Fibroblast of mammary gland (primary cell): ENCODE measurements at regions not wholly inside any gene's neighbourhood (a gene's known extent, or its start where the extent isn't known, plus 50 kb on each side); places are given as distances from the start of the nearest gene placed in this dataset.
A peak's percentile ranks its signal among the peaks of the same experiment; 100 is the strongest.

Experiments
- DNase-seq: peaks from one replicate; pipeline ENCODE4 v3.0.0-alpha.2; 2010; ENCODE audit warnings: low read depth
- H3K4me3 ChIP-seq: 2 replicates; pipeline ENCODE4 v1.5.1; 2011; ENCODE audit warnings: low read depth, mild to moderate bottlenecking, low read length, moderate library complexity; ENCODE audit not compliant: control insufficient read depth
- CTCF ChIP-seq: conservative IDR thresholded peaks from 2 replicates; pipeline ENCODE4 v1.5.1; 2011; ENCODE audit warnings: low read depth, low read length, inconsistent platforms; ENCODE audit not compliant: control insufficient read depth, insufficient read depth

DNA sequence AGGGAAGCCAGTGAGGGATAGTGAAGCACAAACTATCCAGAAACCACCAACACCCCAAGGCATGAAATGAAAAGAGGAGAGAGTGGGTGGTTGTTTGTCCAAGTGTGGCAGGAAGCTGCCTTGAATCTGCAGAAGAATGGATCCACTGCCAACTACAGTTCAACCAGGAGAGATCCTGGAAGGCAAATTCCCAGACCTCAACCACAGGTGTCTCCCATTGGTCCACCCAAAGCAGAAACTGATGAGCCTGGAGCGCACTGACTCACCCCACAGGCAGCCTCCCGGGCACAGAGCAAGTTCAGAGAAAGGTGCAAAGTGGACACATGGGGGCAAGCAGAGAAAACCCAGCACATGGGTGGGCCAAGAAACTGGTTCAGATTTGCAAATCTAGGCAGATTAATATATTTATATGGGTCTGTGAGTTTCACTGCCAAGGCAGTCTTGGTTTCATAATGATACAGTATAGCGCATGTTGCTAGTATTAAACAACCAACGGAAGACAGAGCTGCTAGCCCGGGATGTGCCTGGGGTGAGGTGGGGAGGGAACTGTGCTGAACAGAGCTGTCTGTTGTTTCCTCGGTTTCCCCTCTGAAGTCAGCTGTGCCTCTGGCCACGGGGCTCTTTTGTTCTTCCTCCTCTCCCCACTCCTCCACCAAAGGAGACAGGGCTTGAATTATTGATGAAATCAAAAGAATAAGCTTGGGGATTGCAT lies 416.2 kb upstream of the CCDC196 start:
- no peak for TF ChIP-seq CTCF
- DNase-seq: no peak
- no peak overlapping the region for H3K4me3 ChIP-seq

GRCh38 chr14:66070542-66071319 lies 415.4 kb upstream of the CCDC196 start:
- H3K4me3 ChIP-seq: no peak overlapping the region
- DNase-seq: peak; percentile 13
- TF ChIP-seq CTCF: peak; percentile 80

DNA sequence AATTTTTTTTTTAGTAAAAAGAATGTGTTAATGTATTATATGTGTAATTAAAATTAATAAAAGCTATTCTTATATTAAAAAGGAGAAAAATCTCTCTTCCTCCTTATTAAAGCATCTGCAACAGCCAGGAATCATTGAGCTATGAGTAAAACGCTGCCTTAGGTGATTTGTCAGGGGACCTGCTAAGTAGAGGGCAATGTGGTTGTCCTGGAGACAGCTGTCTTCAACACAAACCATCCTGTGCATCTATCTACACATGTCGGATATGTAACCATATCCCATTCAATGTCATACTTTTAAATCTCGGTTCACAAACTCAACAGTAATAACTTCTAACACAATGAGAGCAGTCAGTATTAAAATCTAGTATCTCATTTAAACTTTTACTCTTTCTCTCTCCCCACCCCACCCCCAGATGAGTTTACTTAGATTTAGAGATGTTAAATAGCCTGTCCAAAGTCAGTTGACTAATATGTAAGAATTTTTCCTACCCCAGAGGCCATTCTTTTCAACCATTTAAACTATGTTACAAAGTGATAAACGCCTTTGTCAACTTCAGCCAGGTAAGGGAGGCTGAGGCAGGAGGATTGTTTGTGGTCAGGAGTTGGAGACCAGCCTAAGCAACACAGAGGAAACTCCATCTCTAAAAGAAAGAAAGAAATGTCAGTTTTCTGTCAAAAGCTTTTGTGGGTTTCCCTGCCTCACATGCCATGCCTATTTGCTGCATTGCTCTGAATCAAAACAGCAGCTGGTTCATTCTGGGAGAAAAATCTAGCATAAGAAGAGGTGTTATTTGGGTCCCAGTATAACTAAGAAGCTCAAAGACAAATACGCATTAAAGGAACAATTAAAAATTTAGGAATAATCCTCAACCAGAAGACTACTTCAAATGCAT lies 413.7 kb upstream of the CCDC196 start:
- no peak for DNase-seq
- no peak overlapping the region for H3K4me3 ChIP-seq
- TF ChIP-seq CTCF: no peak

DNA sequence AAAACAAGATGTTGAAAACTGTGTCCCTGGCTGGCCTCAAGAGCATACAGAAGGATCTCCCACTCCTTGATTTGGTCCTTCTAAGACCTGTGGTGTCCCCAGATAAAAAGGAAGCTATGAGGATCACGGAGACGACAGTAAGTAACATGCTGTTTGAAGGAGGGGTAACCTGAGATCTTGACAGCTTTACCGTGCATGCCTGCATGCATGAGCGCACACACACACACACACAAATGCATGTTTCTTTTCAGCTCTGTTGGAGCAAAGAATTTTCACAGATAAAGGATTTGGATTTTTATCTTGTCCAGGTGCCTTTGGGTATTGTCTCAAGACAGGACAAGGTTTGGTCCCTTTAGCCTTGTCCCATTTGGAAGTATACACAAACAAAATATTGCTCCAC lies 411.6 kb upstream of the CCDC196 start:
- no peak for DNase-seq
- no peak for TF ChIP-seq CTCF
- no peak overlapping the region for H3K4me3 ChIP-seq

- no peak overlapping the region for H3K4me3 ChIP-seq
- no peak for TF ChIP-seq CTCF
- no peak for DNase-seq
Measured at GRCh38 chr14:66076176-66076575, 410.0 kb upstream of the CCDC196 start.

- DNase-seq: no peak
- H3K4me3 ChIP-seq: no peak overlapping the region
- TF ChIP-seq CTCF: no peak
Measured at GRCh38 chr14:66078006-66078405, 408.2 kb upstream of the CCDC196 start.
